ENCODE measurements at regions not wholly inside any gene's neighbourhood (a gene's known extent, or its start where the extent isn't known, plus 50 kb on each side); places are given as distances from the start of the nearest gene placed in this dataset.
"Not testable (repeated sequence)": the region's sequence is repeated elsewhere in the genome, so short reads cannot be mapped to it uniquely, and the experiment has no call there.

DNA sequence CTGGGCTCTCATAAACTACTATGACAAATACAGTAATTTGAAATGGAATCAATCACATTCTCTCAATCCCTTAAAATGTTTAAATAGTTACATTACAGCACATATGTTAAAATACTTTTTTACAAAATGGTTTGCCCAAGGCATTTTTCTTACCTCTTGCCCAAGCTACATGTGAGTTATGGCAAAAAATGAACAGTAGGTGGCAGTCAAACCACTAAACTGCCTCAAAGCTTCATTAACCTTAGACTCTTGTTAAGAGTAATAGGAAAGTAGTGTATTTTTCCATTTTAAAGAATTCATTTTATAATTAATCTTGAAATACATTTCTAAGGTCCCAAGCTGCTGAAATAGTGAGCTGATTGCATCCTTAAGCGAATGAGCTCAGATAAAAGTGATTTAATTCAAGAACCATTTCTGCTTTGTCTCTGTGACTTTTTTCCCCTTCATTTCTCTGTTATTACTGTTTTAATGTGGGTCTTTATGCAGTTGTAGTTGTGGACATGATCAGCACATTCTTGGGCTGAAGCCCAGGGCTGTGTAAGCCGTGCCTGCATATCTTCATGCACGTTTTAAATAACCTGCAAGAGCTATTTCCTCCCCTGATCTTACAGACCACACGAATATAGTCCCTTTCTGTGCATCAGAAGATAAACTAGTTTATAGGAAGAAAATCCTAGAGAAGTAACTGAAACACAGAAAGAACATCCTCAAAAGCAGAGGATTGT, 311.8 kb downstream of the LNPK start:
- intact Hi-C loops (cut with micrococcal nuclease) = loop anchor here (1.0 to 10.0 kb wide), 5 partner anchors 323 to 1457 kb away; no protein-coding TSS in a partner anchor

DNA sequence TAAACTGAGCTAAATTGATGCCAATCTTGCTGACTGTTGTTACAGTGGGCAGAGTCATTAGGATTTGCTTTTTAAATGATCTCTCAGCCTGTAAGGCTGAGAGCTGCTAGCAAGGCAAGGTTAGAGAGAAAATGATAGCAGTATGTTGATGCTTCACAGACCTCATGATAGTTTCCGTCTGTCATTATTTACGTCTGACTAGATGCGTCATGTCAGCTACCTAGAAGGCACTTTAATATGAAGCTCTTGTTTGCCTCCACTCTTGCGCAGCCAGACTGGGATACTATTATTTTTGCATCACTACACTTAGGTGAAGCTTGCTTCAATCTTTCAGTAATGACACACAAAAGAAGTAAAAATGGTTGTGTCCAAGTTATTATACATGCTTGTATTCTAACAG, 313.8 kb downstream of the LNPK start:
- intact Hi-C loops (cut with micrococcal nuclease) = no loop called here

DNA sequence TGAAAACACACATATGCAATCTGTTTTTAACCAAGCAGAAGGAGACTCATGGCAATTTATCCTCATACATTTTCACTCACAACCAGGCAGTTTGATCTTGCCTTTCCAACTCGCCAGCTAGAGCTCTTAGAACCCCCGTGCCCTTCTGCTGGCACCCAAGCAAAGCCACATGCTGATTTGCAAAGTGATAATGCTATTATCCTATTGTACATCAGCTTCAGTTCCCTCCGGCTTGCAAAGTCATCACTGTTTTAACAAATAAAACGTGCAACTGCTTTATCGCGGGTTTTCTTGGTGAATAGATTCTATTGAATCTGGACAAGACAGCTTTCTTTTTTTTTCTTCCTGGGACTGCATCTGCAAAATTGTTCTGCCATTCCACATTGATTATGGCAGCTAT, 314.6 kb downstream of the LNPK start:
- intact Hi-C loops (cut with micrococcal nuclease) = no loop called here

DNA sequence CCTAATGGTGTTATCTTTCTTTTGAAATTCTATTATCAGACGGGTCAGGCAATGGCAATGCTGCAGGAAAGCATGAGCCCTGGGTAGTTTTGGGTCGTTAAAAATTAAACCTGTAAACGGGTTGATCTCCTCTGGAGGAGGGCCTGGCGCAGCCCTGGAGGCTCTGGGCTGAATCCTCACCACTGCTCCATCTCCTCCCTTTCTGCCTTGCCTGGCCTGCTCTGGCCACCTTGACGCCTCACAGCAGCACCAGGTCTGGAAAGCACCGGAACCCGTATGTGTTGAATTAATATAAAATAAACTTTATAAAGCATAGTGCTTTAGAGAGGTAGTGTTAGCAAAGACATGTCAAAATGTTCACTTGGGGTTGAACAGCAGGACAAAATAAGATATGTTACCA, 316.1 kb downstream of the LNPK start:
- intact Hi-C loops (cut with micrococcal nuclease) = no loop called here

DNA sequence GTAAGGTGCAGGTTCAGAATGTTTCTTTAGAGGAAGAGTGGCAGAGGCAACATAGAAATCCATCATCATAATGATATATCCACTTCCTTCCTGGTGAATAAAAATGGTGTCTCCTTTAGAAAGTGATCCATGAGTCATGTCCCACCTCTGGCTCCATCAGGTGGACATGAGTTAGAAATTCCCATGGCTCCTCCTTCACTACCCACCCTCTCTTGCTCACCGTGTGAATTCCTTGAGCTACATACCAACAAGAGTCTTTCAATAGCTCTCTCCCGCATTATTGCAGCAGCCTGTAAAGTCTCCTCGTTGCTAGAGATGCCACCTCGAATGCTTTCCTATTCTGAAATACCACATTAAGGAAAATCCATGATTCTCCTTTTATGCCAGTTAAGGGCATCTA, 317.6 kb downstream of the LNPK start:
- intact Hi-C loops (cut with micrococcal nuclease) = no loop called here

DNA sequence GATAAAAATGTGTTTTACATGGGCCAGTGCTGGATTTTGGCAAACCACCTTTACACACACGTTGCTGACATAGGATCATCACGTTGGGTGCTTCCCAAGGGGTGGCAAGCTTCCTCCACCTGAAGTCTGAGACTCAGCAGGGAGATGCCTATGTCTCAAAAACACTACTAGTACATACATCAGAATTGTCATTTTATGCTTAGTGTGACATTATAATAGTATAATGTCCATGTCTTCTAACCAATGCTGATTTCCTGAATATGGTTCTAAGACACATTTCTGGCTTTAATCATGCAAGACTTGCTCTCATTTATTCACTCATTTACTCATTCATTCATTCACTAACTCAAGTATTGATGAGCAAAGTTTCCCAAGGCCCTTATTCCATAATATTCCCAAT, 322.3 kb downstream of the LNPK start:
- intact Hi-C loops (cut with micrococcal nuclease) = no loop called here

DNA sequence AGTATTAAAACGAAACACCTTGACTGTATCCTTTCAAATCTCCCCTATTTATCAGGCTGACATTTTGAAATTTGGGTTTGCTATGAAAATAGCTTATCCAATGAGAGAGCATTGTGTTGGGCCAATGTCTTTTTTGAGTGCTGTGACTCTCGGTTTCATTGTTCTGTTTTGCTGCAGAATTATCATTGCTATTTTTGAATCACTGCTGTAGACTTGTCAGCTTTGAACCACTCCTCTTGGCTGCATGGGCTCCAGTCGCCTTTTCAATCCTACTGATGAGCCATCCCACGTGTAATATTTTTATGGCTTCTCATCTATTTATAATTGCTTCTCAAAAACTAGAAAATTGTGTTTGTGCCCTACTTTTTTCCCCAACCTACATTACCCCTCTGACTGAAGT, 322.8 kb downstream of the LNPK start:
- intact Hi-C loops (cut with micrococcal nuclease) = no loop called here

DNA sequence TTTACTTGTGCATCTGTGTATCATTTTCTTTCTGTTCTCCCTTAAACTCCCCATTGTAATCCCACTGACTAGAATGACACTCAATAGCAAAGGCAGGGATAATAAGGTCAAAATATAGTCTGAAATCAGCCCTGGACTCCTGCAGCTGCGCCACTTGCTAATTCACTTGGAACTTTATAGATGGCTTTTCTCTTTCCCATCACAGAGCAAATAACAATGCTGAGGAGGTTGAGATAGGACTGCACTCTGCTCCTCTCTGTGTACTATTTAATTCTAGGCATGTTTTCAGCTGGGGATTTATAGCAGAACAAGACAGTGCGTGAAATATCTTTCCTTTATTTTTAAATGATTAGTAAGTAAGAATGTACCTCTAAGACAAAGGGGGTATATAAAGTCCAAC, 324.2 kb downstream of the LNPK start:
- intact Hi-C loops (cut with micrococcal nuclease) = no loop called here

DNA sequence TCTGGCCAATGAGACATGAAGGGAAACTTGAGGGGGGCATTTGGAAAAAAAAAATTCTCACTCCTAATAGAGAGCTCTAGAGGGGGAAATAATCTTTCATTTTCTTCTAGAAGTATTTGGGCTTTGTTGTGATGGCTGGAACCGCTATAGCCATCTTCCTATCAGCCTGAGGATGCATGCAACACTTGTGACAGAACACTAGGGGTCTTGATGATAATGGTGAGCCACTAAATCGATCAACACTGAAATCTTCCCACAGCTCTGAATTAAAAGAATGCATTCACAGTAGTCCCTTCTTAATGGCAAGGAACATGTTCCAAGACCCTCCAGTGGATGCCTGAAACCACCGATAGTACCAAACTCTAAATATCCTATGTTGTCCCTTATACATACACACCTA, 325.3 kb downstream of the LNPK start:
- intact Hi-C loops (cut with micrococcal nuclease) = no loop called here

DNA sequence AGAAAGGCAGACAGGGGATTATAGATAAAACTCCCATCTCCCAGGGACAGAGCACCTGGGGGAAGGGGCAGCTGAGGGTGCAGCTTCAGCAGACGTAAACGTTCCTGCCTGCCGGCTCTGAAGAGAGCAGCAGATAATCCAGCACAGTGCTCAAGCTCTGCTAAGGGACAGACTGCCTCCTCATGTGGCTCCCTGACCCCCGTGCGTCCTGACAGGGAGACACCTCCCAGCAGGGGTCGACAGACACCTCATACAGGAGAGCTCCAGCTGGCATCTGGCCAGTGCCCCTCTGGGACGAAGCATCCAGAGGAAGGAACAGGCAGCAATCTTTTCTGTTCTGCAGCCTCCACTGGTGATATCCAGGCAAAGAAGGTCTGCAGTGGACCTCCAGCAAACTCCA, 333.3 kb downstream of the LNPK start:
- intact Hi-C loops (cut with micrococcal nuclease) = not testable (repeated sequence)

DNA sequence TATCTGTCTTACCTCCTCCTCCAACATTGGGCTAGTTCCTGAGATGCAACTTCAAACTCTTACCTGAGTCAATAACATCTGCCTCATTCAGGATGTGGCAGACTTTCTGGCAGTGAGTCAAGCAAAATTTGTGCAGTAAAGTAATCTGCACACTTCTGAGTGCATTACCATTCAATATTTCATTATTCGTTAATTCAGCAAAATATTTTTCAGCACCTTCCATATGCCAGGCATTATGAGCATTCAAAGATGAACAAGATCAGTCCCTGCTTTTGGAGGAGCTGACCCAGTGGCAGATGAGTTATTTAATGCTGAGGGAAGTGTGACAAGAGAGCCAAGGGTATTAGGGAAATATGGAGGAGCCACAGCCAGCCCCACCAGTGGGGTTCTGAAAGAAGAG, 339.7 kb downstream of the LNPK start:
- intact Hi-C loops (cut with micrococcal nuclease) = no loop called here

DNA sequence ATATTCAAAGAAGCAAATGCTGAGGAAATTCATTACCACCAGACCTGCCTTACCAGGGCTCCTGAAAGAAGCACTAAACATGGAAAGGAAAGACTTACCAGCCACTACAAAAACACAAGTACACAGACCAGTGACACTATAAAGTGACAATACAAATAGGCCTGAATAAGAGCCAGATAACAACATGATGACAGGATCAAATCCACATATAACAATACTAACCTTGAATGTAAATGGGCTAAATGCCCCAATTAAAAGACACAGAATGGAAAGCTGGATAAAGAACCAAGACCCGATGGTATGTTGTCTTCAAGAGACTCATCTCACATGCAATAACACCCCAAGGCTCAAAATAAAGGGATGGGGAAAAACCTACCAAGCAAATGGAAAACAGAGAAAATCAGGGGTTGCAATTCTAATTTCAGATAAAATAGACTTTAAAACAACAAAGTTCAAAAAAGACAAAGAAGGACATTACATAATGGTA, 353.4 kb downstream of the LNPK start:
- intact Hi-C loops (cut with micrococcal nuclease) = no loop called here

DNA sequence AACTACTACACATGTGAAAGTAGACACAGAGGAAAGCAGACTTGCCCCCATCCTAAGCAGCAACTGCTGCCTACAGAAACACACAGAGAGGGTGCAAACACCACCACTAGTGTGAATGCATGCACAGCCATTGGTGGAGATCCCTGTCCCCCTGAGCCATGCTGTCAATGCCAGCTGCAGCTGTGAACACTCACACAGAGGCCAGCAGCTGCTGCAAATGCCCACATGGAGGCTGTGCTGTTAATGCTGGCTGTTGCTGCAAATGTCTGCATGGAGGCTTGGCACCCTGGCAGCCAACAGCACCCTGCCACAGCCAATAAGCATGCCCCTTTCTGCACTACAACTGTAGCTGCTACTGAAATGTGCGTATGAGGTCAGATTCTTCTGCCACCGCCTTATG, 355.0 kb downstream of the LNPK start:
- intact Hi-C loops (cut with micrococcal nuclease) = no loop called here

DNA sequence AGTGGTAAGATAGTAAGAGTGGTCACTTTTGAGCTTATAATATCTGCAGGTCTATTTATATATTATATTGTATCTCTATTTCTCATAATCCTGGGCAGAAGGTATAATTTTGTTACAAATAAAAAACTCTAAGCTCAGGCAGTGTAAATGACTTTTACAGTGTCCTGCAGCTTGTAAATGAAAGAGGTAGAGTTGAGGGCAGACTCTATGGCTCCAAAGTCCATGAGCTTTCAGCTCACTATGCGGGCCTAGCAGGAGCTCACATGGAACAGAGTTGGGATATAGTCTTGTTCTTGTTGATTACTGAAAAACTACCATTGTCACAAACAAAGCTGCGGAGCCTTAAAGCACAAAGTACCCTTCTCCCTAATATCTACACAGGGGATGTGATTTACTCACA, 361.4 kb downstream of the LNPK start:
- intact Hi-C loops (cut with micrococcal nuclease) = no loop called here

DNA sequence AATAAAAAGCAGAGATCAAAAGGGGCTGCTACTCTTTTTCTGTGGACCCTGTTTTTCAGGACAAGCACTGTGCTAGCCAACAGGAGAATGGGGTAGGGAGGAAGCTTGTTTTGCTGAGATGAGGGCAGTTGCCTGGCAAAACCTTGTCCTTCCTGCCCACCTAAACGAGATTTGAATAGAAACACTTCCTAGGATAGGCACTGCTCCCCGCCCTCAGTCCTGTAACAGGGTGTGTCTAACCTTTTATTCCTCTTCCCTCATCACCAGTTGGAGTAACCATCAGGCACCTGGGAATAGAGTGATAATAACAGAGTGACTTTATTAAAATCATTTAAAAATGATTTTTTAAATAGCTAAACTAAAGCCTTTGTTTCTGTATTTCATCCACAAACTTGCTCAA, 368.8 kb downstream of the LNPK start:
- intact Hi-C loops (cut with micrococcal nuclease) = no loop called here

DNA sequence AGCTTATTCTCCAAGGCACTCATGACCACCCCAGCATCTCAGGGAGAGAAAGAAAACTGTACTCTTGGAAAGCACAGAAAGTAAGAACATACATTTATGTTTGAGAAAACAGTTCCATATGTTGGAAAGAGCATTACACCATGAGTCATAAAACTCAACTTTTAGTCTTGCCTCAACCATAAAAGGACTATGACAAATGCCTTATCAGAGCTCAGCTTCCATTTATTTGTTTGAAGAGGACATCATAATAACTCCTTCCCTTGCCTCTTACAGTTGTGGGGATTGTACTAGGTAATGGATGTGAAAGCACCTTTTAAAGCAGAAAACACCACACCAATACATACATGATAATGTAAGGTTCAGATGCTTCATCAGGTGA, 370.8 kb downstream of the LNPK start:
- intact Hi-C loops (cut with micrococcal nuclease) = no loop called here

DNA sequence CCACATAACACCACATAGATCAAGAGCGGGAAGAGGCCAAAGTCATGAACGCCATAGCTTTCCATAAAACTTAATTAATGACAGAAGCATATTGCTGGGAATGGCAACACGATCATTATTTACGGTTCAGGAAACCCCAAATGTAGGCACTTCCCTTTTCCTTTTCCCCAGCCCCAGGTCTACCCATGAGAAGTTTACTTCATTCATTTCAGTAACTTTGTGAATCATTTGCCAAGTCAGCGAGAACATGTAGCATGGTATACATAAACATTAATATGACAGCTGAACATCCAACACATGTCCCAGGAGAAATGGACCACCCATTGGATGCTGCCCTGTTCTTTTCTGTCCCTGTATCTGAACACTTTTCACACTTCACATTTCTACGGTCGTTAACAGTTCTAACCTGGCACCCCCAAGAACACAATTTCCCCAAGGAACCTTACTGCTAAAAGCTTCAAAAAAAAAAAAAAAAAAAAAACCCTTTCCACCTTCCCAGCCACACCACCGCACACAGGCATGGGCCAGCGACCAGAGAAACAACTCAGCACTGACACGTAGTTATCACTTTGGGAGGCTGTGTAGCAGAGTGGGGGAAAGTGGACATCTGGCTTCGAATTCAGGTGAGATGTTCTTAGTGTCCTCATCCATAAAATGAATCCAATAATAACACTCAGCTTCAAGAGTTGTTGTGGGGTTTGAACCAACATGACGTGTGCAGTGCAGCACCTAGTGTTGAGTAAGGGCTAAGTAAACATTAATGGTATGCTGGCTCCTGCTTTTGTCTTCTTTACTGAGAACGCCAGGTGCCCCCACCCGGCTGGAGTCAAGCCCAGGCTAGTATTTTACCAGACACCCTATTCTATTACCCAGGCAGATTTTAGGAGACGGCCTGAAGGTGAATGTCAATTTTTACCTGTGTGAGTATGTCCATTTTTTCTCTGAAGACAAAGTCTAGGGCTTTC, 371.5 kb downstream of the LNPK start:
- intact Hi-C loops (cut with micrococcal nuclease) = no loop called here

DNA sequence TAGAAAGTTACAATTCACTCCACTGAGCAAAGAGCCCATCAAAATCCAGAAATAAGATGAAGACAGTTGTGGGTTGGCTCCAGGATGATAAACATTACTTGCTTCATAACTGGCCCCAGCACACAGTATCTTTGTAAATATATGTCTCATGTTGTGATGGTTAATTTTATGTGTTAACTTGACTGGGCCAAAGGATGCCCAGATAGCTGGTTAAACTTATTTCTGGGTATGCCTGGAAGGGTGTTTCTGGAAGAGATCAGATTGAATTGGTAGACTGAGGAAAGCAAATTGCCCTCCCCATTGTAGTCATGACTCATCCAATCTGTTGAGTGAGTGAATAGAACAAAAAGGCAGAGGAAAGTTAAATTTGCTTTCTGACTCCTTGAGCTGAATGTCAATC, 373.8 kb downstream of the LNPK start:
- intact Hi-C loops (cut with micrococcal nuclease) = no loop called here

DNA sequence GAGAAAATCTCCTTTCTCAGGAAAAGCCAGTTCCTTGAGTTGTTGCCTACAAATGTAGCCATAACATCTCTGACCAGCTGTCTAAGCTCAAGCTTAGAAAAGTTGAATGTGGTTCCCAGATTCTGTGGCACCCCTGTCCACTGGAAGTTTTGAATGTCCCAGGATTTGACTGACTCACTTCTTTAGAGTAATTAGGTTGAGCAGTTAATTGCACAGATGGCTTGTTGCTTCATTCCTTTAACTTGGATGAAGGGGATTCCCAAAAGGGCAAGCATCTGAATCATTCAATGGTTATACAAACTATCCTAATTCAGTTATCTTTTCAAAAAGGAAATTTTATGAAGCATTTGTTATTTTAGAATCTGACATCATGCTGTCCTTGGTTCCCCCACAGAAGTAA, 374.7 kb downstream of the LNPK start:
- intact Hi-C loops (cut with micrococcal nuclease) = no loop called here

DNA sequence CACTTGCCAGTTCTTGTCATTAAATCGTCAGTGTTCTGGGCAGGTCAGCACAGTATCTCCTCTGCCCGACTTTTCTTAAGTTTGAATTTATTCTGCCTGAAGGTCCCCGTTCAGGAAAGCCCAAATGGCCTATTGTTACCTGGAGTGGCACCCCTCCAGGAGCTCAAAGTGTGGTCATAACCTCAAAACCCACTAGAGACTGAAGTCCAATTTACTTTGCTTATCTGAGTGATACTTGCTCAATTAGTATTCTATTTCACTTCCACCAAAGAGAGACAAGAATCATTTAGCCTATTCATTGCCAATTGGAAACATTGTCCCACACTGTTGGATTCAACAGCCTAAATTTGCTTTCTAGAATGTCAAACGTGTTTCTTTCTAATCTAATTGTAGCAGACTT, 375.3 kb downstream of the LNPK start:
- intact Hi-C loops (cut with micrococcal nuclease) = no loop called here

DNA sequence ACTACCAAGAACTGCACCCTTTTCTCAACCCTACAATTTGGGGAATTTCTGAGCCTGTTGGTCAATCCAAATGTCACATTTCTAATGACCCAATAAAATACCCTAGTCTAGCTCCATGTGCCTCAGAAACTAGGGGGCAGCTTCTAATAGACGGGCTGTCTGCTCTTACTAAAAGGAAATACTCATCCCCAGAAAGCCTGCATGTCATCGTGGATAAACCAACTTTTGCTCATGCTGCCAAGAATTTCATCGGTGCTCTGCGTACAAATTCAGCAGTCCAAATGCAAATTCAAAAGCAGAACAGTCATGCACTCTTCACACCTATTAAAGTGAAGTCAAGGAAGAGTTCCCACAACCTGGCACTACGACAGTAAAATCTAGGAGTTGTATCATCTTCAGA, 377.3 kb downstream of the LNPK start:
- intact Hi-C loops (cut with micrococcal nuclease) = no loop called here

DNA sequence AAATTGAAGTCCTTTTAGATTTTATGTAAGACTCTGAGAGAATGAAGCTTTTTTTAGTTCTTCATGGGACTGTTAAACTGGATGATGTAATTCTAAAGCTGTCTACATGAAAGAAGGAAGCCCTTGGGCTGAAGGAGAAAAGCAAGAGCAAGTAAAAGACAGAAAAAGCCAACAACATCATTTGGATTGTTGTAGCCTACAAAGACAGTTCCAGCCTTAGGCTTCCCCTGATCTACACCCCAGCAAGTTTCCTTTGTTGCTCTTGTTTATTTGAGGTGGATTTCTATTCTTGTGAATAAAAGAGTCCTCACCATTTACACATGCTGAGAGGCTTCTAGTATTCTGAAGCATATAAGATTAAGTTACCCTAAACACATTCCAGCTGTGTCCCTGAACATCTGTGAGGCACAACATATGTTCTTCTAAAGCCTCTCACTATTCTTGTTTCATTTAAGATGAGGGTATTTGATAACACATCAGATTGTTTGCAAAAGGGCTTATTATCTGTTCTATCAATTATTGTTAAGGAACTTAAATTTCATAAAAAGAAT, 377.8 kb downstream of the LNPK start:
- intact Hi-C loops (cut with micrococcal nuclease) = no loop called here

All from T-helper 1 cell treated with Interleukin-12 subunit alpha and Interleukin-12 subunit beta and Interleukin-4 antibody, amounts not matched to agents 30 ng/mL and 1 ng/mL, for 36 hours (primary cell).